Anterior cingulate cortex (tissue), 58 donors: ENCODE measurements at regions not wholly inside any gene's neighbourhood (a gene's known extent, or its start where the extent isn't known, plus 50 kb on each side); places are given as distances from the start of the nearest gene placed in this dataset.

Experiments used
- DNase-seq, 58 donors: peaks; one replicate each; lab custom pipeline; 2025; lab: John Stamatoyannopoulos, UW

DNA sequence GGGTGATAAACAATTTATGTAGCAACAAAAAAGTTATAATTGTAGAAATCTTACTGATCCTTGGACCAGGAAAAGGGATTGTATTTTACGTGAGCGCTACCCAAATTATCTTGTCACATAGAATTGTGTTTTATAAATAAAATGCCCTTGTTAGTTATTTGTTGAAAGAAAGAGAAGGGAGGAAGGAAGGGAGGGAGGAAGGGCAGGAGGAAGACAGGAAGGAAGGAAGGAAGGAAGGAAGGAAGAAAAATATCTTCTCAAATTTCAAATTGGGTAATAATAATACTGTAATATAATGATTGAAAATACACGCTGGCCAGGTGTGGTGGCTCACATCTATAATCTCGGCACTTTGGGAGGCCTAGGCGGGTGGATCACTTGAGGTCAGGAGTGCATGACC is 206.2 kb upstream of the TLL1 start:
- no peak for DNase-seq

DNA sequence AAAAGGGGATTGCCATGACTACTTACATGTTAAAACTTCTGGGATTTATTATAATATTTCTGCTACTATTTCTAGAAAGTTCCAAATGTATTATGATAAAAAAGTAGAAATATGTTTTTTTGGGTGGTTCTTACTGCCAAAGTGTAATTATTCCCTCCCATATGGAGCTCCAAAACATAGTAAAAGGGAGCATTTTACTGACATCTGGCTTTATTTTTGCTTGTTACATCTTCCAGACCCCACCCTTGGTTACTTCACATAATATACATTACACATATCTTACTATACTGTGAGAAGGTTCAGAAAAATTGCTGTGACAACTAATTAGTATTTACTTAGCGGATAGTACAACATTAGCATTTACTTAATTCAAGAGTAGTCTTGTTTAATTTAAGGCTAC is 205.1 kb upstream of the TLL1 start:
- DNase-seq, result no peak

DNA sequence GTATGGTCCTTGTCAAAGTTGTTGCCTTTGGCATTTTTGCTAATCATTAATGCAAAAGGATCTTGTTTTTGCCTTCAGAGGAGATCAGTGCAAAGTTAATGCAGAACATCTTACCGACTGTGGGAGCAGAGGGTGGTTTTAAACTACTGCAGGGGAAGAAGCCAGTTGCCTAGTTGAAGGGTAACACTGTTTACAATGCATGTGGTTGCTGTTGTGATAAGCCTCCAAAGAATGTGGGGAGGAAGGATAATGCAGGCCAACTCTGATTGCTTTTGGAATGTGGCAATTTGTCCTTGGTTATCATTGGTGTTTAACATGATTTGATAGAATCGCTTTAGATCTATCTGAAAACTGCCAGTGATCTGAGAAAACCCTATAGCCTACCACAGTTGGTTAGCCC is 204.3 kb upstream of the TLL1 start:
- no peak for DNase-seq

DNA sequence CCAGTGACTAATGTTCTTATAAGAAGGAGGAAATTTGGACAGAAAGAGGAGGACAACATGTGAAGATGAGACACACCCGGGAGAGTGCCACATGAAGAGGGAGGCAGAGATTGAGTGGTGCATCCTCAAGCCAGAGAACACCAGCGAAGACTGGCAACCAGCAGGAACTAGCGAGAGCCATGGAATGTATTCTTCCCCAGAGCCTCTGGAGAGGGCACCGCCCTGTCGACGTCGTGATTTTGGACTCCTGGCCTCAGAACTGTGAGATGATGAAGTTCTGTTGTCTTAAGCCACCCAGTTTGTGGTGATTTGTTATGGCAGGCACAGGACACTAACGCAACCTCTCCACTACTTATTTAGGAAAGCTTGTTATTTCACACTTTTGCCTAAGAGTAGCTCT is 196.0 kb upstream of the TLL1 start:
- no peak for DNase-seq

DNA sequence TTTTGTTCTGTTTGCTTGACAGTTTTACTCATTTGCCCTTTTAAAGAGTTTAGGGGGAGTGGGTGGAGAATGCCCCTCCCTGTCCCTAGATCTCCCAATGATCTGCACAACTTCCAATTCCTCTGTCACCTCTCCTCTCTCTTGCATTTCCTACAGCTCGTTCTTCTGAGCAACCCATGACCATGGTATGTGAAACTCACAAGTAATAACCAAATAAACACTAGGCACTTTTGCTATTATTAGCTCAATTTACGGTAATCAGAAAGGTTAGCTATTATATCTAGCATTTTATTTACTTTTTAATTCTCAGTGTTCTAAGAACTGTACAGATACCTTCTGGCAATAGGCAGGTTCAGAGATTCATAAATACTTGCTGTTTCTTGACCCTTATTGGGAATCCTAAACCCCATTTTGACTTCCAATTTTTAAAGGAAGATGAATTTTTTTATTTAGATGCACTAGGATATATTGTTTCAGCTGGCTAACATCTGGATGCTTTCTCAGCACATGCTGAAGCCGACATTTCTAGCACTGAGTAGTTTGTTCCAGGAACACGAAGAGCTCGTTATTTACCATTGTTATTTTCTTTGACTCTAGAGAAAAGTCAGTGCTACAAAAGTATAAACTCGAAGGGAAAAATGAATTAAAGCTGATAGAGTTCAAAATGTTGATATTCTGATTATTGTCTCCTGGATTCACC is 194.7 kb upstream of the TLL1 start:
- no peak for DNase-seq

DNA sequence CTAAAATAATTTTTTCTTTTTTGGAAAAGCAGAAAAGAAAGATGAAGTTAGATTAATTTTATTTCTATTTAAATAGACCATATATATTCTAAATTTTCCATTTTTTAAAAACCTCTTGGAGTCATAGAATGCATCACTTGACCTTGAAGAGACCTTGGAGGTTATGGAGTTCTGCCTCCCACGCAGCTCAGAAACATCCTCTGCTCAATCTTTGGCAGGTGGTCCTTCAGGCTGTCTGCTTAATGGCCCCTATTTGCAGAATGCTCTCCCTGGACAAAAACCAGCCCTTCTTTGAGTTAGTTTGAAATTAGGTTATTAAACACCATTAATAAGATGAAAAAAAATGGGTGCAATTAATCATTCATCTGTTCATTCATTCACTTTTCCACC is 194.1 kb upstream of the TLL1 start:
- DNase-seq, result no peak

DNA sequence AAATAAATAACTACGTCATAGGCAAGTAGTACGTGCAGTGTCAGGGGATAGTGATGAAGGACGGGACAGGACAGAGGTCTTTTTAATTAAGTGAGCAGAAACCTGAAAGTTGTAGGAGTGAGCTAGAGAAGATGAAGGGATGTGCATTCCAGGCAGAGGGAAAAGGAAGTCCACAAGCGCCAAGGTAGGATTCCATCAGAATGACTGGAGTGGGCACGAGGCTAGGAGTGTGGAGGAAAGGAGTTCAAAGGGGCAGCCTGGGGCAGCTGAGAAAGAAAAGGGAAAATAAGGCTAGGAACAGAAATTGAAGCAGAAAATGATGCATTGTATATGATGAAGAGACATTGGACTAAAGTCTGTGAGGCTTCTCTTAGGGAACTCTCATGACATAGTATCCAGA is 192.2 kb upstream of the TLL1 start:
- DNase-seq, result no peak

DNA sequence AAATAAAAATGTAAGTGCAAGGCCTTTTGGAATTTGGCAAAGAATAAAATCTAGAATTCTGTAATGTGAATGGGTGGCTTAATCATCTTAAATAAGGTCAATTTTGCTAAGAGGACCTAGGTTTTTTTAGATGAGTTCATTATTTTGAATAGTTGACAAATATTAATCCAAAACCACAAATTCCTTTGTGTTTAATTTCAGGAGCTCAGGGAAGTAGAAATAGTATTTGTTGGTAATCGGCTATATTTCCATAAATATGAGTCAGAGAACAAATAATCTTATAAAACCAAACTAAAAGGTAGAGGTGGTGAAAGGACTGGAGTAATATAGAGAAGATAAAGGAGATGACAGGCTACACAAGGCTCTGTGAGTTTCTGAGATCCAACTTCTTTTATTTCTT is 190.4 kb upstream of the TLL1 start:
- DNase-seq, result no peak

DNA sequence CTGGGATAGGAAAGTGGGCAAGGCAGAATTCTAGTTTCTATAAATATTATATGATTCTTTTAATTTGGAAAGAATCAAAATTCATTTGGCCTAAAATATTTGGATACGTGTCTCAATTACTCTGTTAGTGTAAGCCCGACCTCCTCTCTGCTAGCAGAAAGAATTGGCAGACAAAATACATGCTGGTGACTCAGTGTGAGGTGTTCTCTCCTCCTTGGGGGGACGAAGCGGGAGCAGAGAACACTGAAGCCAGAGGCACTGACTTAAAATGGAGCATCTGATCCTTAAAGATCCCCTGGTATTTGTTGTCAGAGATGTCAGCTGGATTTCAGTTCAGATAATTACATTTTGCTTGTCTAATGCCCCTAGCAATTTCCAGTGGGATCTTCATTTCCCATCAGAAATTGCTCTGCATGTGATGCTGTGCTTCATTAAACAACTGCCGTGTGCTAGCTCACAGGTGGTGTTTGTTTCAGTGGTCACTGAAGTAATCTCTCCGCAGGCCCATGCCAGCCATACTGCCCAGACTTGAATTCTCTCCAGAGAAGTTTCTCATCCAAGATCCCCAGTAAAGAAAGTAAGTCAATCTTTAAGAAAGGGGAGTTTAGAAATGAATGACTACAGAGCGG is 188.7 kb upstream of the TLL1 start:
- DNase-seq, result no peak

DNA sequence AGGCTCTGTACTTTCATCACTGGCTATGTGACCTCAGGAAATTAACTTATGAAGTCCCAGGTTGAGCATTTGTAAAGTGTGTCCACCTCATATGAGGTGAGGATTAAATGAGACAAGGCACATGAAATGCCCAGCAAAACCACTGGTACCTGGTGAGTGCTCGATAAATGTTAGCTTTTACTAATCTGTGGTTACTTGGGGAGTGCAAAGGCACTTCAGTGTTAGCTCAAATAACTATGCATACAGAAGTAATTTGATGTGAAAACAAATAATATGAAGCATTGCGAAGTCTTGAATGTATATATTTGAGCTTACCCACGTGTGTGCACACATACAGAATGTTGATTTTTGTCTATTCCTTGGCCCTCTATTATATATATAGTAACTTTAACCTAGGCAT is 186.3 kb upstream of the TLL1 start:
- no peak for DNase-seq

DNA sequence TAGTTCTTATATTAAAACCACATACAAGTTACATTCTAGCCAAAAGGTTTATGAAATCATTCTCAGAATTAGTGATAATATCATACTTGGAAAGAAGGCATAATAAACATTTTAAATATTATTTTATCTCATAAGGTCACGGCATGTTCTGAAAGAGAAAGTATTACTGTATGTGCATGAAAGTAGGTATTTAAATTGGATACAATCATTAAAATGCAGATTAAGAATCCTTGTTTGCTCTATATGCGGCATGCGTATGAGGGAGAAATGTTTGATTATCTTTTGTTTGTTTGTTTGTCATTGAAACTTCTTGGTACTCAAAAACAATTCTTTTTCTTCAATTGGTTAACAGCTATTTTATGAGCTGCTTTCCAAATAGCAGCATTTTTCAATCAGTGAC is 183.9 kb upstream of the TLL1 start:
- no peak for DNase-seq

DNA sequence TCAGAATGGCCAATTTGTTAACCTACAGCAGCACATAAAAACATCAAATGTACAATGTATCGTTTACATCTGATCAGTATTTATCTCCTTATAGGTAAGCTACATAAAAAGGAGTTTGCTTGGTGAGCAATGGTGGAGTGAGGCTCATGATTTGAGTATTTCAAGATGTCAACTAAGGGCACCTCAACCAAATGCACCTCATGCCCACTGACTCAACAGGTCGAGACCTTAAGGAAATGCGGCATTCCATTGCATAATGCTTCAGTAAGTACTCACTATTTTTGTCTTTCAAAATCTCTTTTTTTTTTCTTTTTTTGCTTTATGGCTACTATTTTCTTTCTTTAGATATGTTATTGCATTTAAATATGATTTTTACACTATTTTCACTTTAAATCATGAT is 181.0 kb upstream of the TLL1 start:
- DNase-seq, result no peak

DNA sequence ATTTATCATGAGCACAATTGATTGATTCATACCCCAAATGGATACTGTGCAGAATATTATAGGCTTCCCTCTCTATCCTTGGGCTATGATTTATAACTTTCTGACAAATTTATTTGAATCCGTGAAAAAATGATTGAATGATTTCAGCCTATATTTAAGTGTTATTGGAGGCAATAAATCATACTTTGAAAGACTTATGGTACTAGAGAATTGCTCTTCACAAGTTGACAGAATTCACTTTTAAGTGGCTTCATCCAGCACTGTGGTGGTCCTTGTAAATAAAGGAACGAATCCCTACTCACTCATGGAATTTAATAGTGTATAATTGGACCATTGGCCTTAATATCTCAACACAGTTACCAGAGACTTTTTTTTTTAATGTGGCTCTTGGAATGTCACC is 174.8 kb upstream of the TLL1 start:
- no peak for DNase-seq

DNA sequence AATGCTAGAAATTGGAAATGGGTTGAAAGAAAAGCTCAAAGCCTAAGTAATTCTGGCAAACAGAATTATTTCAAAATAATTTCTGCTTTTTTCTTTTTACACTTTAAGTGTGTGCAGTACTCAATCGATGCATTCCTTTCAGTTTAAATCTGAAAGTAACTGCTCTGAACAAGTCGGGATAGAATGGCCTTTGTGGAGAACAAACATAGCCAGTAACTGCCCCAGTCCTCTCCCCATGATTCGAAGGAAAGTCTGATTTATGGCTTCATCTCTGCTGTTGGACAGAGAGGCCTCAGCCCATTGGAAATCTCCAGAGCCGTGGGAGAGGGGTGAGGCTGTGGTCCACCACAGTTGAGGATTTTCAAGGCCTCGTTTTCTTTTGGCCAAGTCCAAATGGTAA is 174.0 kb upstream of the TLL1 start:
- no peak for DNase-seq

DNA sequence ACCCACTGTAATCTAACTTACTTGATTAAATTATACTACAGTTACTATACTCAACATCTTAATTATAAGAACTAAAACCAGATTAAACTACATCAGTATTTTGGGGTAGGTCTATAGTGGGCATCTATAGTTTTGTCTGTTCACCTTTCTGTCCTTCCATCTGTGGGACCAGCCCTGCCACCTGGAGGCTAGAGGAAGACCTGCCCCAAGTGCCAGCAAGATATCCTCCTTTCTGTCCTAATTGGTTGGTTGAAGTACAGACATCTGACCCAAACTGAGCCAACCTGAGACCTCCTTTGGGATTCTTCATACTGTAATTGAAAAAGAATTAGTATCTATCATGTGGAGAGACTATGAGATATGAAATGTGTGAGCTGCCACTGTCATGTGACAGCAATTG is 172.2 kb upstream of the TLL1 start:
- DNase-seq, result no peak

DNA sequence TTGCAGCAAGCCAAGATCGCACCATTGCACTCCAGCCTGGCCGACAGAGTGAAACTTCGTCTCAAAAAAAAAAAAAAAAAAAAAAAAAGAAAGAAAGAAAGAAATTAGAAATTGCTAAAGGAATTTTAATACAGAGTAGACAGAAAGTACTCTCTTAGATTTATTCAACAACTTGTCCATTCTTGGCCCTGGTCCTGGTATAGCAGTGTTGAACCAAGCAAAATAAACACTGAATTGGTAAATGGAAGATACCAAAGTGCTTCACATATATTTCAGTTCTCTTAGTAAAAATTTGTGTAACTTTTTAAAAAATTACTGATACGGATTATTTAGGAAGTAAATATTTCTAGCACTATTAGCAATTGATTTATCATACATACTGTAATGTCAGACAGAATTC is 165.9 kb upstream of the TLL1 start:
- no peak for DNase-seq

DNA sequence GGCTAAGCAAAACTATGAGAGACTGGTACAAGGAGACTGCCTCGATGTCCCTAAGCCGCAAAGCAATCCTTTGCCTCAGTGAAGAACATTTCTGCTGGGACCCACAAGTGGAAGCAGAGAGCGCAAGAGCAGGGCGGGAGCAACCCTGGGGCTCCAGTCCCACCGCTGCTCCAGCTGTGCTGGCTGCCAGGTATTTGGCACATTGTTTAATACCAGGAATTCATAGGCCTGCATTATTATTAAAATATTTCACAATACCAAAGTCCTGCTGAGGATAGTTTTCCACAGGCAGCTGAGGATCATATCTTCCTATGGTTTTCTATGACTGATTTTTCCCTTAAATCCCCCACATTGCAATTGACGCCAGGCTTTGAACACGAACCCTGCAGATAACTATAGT is 163.5 kb upstream of the TLL1 start:
- DNase-seq, result no peak

DNA sequence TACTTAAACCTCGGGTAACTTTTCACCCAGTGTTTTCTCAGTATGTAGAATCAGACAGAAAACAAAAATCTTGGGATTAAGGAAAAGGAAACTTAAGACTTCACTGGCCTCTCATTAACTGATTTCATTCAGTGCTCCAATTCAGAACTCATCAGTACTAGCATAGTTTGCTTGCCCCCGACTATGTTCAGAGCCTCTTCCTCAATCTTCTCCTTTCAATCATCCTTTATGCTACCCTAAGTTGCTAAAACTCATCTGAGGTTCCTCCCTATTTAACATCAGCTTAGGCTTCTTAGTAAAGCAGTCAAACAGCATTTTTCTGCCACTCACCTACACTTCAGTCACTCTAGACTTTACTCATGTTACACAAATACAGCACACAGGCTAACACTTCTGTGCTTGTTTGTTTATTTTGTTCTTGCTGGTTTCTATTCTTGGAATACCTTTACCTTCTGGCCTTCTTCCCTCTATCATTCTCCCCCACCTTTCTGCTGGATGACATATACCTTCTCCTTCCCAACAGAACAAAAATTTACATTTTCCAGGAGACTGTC is 163.0 kb upstream of the TLL1 start:
- no peak for DNase-seq

DNA sequence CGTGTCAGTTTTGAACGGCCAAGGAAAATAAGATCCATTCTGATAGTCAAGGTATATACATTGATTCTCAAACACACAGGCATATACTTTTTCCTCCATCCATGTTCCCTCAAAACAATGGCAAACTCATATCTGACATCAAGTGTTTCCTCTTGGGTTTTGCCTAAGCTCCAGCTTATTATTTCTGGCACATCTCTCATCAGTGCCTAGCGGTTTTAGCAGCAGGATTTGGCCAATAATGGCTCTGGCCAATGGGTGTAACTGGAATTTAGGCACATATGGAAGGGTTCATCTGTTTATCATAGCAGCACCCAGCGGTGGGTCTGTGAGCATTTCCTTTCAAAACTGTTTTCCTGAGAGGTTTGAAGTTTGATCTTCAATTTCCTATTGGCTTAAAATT is 161.6 kb upstream of the TLL1 start:
- no peak for DNase-seq

DNA sequence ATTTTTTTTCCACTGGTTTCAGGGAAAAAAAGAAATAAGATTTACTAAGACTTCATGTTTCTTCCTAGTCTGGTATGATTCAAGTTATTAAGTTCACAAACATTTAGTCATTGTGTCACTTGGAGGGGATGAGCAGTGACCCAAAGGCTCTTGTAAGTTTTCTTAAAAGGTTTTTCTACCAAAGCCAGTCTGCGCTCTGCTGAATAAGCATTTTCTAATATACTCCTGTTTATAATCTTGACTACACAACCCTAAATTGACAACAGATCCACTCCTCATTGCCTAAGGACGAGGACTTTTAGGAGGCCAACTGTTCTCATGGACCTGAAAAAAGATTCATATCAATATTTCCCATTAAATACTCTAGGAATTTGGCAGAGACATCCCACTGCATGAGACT is 161.1 kb upstream of the TLL1 start:
- DNase-seq, result no peak

DNA sequence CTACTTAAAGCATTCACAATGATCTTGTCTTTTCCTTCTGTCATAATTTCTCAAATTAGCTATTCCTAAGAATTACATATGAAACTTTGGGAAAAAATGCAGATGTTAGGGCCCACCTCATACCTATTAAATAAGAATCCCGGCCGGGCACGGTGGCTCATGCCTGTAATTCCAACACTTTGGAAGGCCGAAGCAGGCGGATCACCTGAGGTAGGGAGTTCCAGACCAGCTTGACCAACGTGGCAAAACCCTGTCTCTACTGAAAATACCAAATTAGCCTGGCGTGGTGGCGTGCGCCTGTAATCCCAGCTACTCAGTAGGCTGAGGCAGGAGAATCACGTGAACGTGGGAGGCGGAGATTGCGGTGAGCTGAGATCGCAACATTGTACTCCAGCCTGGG is 158.4 kb upstream of the TLL1 start:
- DNase-seq, result no peak

DNA sequence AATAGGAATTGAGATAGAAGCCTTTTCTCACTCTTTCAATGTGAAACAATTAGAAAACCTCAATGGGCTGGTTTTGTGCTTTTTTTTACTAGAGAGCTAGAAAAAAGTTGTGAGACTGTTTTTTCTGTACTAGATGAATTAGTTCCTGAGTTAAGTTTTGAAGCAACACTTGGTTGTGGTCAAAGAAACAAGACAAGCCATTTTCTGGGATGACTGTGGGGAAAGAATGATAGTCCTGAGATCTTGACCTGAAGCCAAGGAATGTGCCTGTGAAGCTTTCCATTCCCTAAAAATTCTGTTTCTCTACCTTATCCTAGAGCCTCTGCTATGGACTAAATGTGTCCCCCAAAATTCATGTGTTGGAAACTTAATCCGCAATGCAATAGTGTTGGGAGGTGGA is 157.8 kb upstream of the TLL1 start:
- DNase-seq, result no peak

DNA sequence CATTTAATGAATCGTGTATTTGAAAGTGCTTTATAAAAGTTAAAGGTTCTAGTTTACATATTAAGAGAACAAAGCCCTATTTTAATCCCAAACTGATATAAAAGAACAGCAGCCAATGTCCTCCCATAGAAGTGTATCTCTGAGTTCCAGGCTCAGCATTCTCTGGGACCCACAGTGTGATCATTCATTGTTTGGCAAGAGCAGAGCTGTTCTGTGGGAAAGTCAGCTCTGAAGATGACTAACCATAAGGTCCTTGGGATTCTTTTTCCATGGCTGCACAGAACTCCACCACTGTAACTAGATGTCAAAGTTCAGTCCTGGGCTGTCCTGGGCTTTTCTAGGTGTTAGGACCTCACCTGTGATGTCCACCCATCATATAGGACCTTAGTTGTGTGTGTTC is 157.0 kb upstream of the TLL1 start:
- DNase-seq, result no peak
